IMR-90 (cell line): ENCODE measurements at regions not wholly inside any gene's neighbourhood (a gene's known extent, or its start where the extent isn't known, plus 50 kb on each side); places are given as distances from the start of the nearest gene placed in this dataset.

Source experiments
- ATAC-seq: fragments of 200-7000 bp; cut with Tn5 transposase; 2 replicates; pipeline ENCODE4 v1.9.1; 2020; ENCODE audit warnings: low read depth, mild to moderate bottlenecking, moderate library complexity
- BruUV-seq: library from RNA; stranded (reverse); fragments of 400-500 nt; replicated peaks from 2 replicates; lab custom pipeline; 2021; lab: Mats Ljungman, UMichigan
- CTCF ChIA-PET: fragments of 300-600 bp; formaldehyde crosslinking; extraction: SDS; loops from one replicate; lab custom pipeline; 2021; ENCODE audit warnings: antibody characterized with exemption; lab: Yijun Ruan, JAX
- POLR2A ChIA-PET: fragments of 300-600 bp; sonication (Branson Sonifier 250); formaldehyde crosslinking; loops from one replicate; lab custom pipeline; 2022; ENCODE audit warnings: antibody characterized with exemption; ENCODE audit not compliant: unreplicated experiment; lab: Charles Lee
- DNase-seq: peaks from one replicate; pipeline ENCODE4 v3.0.0; 2013
- H2AFZ ChIP-seq: replicated peaks from 2 replicates; pipeline ENCODE3; 2013; ENCODE audit warnings: low read length, mild to moderate bottlenecking; ENCODE audit not compliant: poor library complexity
- H2AK5ac ChIP-seq: 2 replicates; pipeline ENCODE4 v1.6.1; 2013; ENCODE audit warnings: low read depth, low read length, inconsistent platforms
- H2AK9ac ChIP-seq: replicated peaks from 2 replicates; pipeline ENCODE3; 2013; ENCODE audit warnings: mild to moderate bottlenecking, low read depth, low read length, moderate library complexity; ENCODE audit not compliant: poor library complexity
- H2BK120ac ChIP-seq: 2 replicates; pipeline ENCODE4 v1.6.1; 2013; ENCODE audit warnings: low read depth, low read length, inconsistent platforms
- H2BK15ac ChIP-seq: 3 replicates; pipeline ENCODE4 v1.6.1; 2013; ENCODE audit warnings: low read depth, low read length, inconsistent platforms
- H2BK20ac ChIP-seq: 2 replicates; pipeline ENCODE4 v1.6.1; 2013; ENCODE audit warnings: low read depth, mild to moderate bottlenecking, inconsistent platforms, low read length, moderate library complexity
- H2BK5ac ChIP-seq: 2 replicates; pipeline ENCODE4 v1.6.1; 2013; ENCODE audit warnings: mild to moderate bottlenecking, low read depth, low read length, inconsistent platforms; ENCODE audit not compliant: poor library complexity, severe bottlenecking
- H3K14ac ChIP-seq: replicated peaks from 2 replicates; pipeline ENCODE4 v1.6.1; 2013; ENCODE audit warnings: low read depth, low read length, inconsistent platforms
- H3K18ac ChIP-seq: 2 replicates; pipeline ENCODE4 v1.6.1; 2013; ENCODE audit warnings: low read depth, low read length, control low read depth
- H3K23ac ChIP-seq: 2 replicates; pipeline ENCODE4 v1.6.1; 2013; ENCODE audit warnings: low read depth, low read length, inconsistent platforms
- H3K27ac ChIP-seq: 2 replicates; pipeline ENCODE4 v1.5.1; 2013; ENCODE audit warnings: mild to moderate bottlenecking, control low read depth, low read length; ENCODE audit not compliant: insufficient read depth
- H3K27me3 ChIP-seq: 2 replicates; pipeline ENCODE4 v1.6.1; 2013; ENCODE audit warnings: low read length; ENCODE audit not compliant: control insufficient read depth, insufficient read depth
- H3K36me3 ChIP-seq: 2 replicates; pipeline ENCODE4 v1.6.1; 2013; ENCODE audit warnings: low read length, mixed read lengths; ENCODE audit not compliant: control insufficient read depth, insufficient read depth
- H3K4ac ChIP-seq: 2 replicates; pipeline ENCODE4 v1.6.1; 2013; ENCODE audit warnings: low read depth, low read length, inconsistent platforms
- H3K4me1 ChIP-seq: 2 replicates; pipeline ENCODE4 v1.6.1; 2013; ENCODE audit warnings: low read length, mixed read lengths; ENCODE audit not compliant: control insufficient read depth, insufficient read depth
- H3K4me2 ChIP-seq: 2 replicates; pipeline ENCODE4 v1.6.1; 2013; ENCODE audit warnings: low read depth, mild to moderate bottlenecking, control low read depth, low read length, moderate library complexity
- H3K4me3 ChIP-seq: 2 replicates; pipeline ENCODE4 v1.5.1; 2013; ENCODE audit warnings: low read depth, mild to moderate bottlenecking, control low read depth, low read length, moderate library complexity; ENCODE audit not compliant: insufficient read depth
- H3K56ac ChIP-seq: 2 replicates; pipeline ENCODE4 v1.6.1; 2013; ENCODE audit warnings: low read length, inconsistent platforms; ENCODE audit not compliant: insufficient read depth; ENCODE audit errors: extremely low read depth
- H3K79me1 ChIP-seq, 2 experiments: 2 replicates each; pipeline ENCODE4 v1.6.1; 2013; ENCODE audit warnings: low read length in 2 of 2, inconsistent platforms in 1 of 2, low read depth in 1 of 2
- H3K9ac ChIP-seq: 2 replicates; pipeline ENCODE4 v1.6.1; 2013; ENCODE audit warnings: low read depth, low read length, control low read depth
- H3K9me1 ChIP-seq: 2 replicates; pipeline ENCODE4 v1.6.1; 2013; ENCODE audit warnings: low read length, inconsistent platforms; ENCODE audit not compliant: insufficient read depth
- H3K9me3 ChIP-seq: 2 replicates; pipeline ENCODE4 v1.6.1; 2013; ENCODE audit warnings: low read length; ENCODE audit not compliant: control insufficient read depth, insufficient read depth
- H4K20me1 ChIP-seq: 2 replicates; pipeline ENCODE4 v1.6.1; 2013; ENCODE audit warnings: low read length, inconsistent platforms; ENCODE audit not compliant: insufficient read depth
- H4K5ac ChIP-seq: 2 replicates; pipeline ENCODE4 v1.6.1; 2013; ENCODE audit warnings: mild to moderate bottlenecking, low read depth, low read length, control low read depth
- H4K8ac ChIP-seq, 2 experiments: 2 replicates each; pipeline ENCODE4 v1.6.1; 2013; ENCODE audit warnings: low read depth in 2 of 2, low read length in 2 of 2, control low read depth in 1 of 2, inconsistent platforms in 1 of 2
- H4K91ac ChIP-seq: 2 replicates; pipeline ENCODE4 v1.6.1; 2013; ENCODE audit warnings: low read depth, low read length, inconsistent platforms; ENCODE audit not compliant: insufficient read depth
- BHLHE40 ChIP-seq: fragments of 150-350 bp; IDR thresholded peaks from 2 replicates; pipeline ENCODE4 v1.6.1; 2016; ENCODE audit warnings: mild to moderate bottlenecking, low read depth, low read length
- CEBPB ChIP-seq: IDR thresholded peaks from 2 replicates; pipeline ENCODE4 v1.6.1; 2012; ENCODE audit warnings: low read depth, low read length, improper control_type of control experiment
- CHD1 ChIP-seq: IDR thresholded peaks from 2 replicates; pipeline ENCODE4 v1.6.1; 2012; ENCODE audit warnings: low read depth, low read length, improper control_type of control experiment
- ELK1 ChIP-seq: fragments of 150-350 bp; IDR thresholded peaks from 2 replicates; pipeline ENCODE4 v1.6.1; 2016; ENCODE audit warnings: low read depth, mild to moderate bottlenecking, low read length, moderate library complexity, borderline replicate concordance
- FOS ChIP-seq: fragments of 150-350 bp; IDR thresholded peaks from 2 replicates; pipeline ENCODE4 v1.6.1; 2016; ENCODE audit warnings: low read depth, low read length
- MAFK ChIP-seq: IDR thresholded peaks from 2 replicates; pipeline ENCODE4 v1.6.1; 2012; ENCODE audit warnings: low read depth, low read length, improper control_type of control experiment
- MAZ ChIP-seq: IDR thresholded peaks from 2 replicates; pipeline ENCODE4 v1.6.1; 2012; ENCODE audit warnings: low read depth, mild to moderate bottlenecking, low read length, improper control_type of control experiment, moderate library complexity, borderline replicate concordance
- MXI1 ChIP-seq: IDR thresholded peaks from 2 replicates; pipeline ENCODE4 v1.6.1; 2012; ENCODE audit warnings: low read depth, mild to moderate bottlenecking, low read length, moderate library complexity, borderline replicate concordance
- NFE2L2 ChIP-seq: fragments of 150-350 bp; IDR thresholded peaks from 2 replicates; pipeline ENCODE4 v1.6.1; 2016; ENCODE audit warnings: low read depth, mild to moderate bottlenecking, low read length
- POLR2A ChIP-seq: IDR thresholded peaks from 2 replicates; pipeline ENCODE4 v1.6.1; 2012; ENCODE audit warnings: mild to moderate bottlenecking, low read depth, low read length
- RAD21 ChIP-seq: IDR thresholded peaks from 2 replicates; pipeline ENCODE4 v1.6.1; 2012; ENCODE audit warnings: low read length, improper control_type of control experiment
- RCOR1 ChIP-seq: IDR thresholded peaks from 2 replicates; pipeline ENCODE4 v1.6.1; 2012; ENCODE audit warnings: mild to moderate bottlenecking, low read length, improper control_type of control experiment; ENCODE audit not compliant: insufficient replicate concordance
- RFX5 ChIP-seq: IDR thresholded peaks from 2 replicates; pipeline ENCODE4 v1.8.0; 2012; ENCODE audit warnings: low read depth, mild to moderate bottlenecking, low read length, moderate library complexity
- SMC3 ChIP-seq: fragments of 150-350 bp; IDR thresholded peaks from 2 replicates; pipeline ENCODE4 v1.6.1; 2016; ENCODE audit warnings: low read depth, mild to moderate bottlenecking, antibody characterized with exemption, low read length, moderate library complexity
- WGBS, 2 experiments: methylation state at CpG; one replicate each; pipeline versions ENCODE4 v1.1.5 to v1.1.7; 2013; ENCODE audit warnings: missing lambda C conversion rate in 2 of 2; ENCODE audit not compliant: insufficient read length in 1 of 2; ENCODE audit errors: extremely low coverage in 2 of 2; 5-methylcytosine and 5-hydroxymethylcytosine counted together
- dilution Hi-C: fragments of 300-500 bp; cut with HindIII; formaldehyde crosslinking; loops from one replicate; pipeline ENCODE4 v1.14.3; 2018; ENCODE audit warnings: low sequenced_read_pairs; ENCODE audit not compliant: unreplicated experiment
- in situ Hi-C: fragments of 300-500 bp; cut with MboI; formaldehyde crosslinking; loops from 3 replicates; pipeline ENCODE4 v1.14.3; 2019; ENCODE audit warnings: low sequenced_read_pairs, inconsistent platforms, mixed read lengths
- intact Hi-C: fragments of 100-400 bp; cut with micrococcal nuclease; formaldehyde crosslinking; loops from 2 replicates; pipeline ENCODE4 v1.10.0; 2022
- TF ChIP-seq, protein P1 (sequence below): conservative IDR thresholded peaks from 2 replicates; pipeline ENCODE4 v1.5.1; 2012; ENCODE audit warnings: mild to moderate bottlenecking, low read depth, low read length, improper control_type of control experiment
- TF ChIP-seq, protein P2 (sequence below): fragments of 150-350 bp; IDR thresholded peaks from 2 replicates; pipeline ENCODE4 v1.6.1; 2017; ENCODE audit warnings: mild to moderate bottlenecking, antibody characterized with exemption, low read length, low read depth

DNA sequence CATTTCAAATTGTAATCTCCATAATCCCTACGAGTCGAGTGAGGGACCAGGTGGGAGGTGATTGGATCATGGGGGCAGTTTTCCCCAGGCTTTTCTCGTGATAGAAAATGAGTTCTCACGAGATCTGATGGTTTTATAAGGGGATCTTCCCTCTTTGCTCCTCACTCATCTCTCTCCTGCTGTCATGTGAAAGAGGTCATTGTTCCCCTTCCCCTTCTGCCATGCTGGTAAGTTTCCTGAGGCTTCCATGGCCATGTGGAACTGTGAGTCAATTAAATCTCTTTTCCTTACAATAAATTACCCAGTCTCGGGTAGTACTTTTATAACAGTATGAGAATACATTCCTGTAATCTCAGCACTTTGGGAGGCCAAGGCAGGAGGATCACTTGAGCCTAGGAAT is 76.7 kb upstream of the MARCHF10 start:
- H2AK9ac ChIP-seq, result no peak overlapping the region
- no peak overlapping the region for H3K14ac ChIP-seq
- no peak overlapping the region for H2BK20ac ChIP-seq
- no peak overlapping the region for H4K5ac ChIP-seq
- no peak for TF ChIP-seq RCOR1
- TF ChIP-seq, protein P1, sequence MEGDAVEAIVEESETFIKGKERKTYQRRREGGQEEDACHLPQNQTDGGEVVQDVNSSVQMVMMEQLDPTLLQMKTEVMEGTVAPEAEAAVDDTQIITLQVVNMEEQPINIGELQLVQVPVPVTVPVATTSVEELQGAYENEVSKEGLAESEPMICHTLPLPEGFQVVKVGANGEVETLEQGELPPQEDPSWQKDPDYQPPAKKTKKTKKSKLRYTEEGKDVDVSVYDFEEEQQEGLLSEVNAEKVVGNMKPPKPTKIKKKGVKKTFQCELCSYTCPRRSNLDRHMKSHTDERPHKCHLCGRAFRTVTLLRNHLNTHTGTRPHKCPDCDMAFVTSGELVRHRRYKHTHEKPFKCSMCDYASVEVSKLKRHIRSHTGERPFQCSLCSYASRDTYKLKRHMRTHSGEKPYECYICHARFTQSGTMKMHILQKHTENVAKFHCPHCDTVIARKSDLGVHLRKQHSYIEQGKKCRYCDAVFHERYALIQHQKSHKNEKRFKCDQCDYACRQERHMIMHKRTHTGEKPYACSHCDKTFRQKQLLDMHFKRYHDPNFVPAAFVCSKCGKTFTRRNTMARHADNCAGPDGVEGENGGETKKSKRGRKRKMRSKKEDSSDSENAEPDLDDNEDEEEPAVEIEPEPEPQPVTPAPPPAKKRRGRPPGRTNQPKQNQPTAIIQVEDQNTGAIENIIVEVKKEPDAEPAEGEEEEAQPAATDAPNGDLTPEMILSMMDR, result no peak
- no peak for TF ChIP-seq CHD1
- no peak for TF ChIP-seq RFX5
- TF ChIP-seq RAD21, result no peak
- no peak for TF ChIP-seq MAZ
- TF ChIP-seq POLR2A, result no peak
- TF ChIP-seq, protein P2, sequence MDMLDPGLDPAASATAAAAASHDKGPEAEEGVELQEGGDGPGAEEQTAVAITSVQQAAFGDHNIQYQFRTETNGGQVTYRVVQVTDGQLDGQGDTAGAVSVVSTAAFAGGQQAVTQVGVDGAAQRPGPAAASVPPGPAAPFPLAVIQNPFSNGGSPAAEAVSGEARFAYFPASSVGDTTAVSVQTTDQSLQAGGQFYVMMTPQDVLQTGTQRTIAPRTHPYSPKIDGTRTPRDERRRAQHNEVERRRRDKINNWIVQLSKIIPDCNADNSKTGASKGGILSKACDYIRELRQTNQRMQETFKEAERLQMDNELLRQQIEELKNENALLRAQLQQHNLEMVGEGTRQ, result no peak
- no peak for TF ChIP-seq FOS
- no peak for TF ChIP-seq CEBPB
- TF ChIP-seq MAFK, result no peak
- no peak for TF ChIP-seq ELK1
- no peak for TF ChIP-seq SMC3
- TF ChIP-seq MXI1, result no peak
- TF ChIP-seq NFE2L2, result no peak
- TF ChIP-seq BHLHE40, result no peak
- no peaks in the 10 kb centered on the region for H4K20me1 ChIP-seq
- H4K8ac ChIP-seq, result no peak overlapping the region
- H3K4me1 ChIP-seq, result peaks cover 3% of the 10 kb centered on the region
- ChIA-PET POLR2A (no interaction called here), CTCF (no interaction called here)
- no peak overlapping the region for H2AFZ ChIP-seq
- no peaks in the 10 kb centered on the region for H3K9me1 ChIP-seq
- no peak overlapping the region for H2BK15ac ChIP-seq
- no peak overlapping the region for H2AK5ac ChIP-seq
- no TSS peak for BruUV-seq
- H3K4ac ChIP-seq, result no peak overlapping the region
- H3K56ac ChIP-seq, result no peak overlapping the region
- H3K27me3 ChIP-seq, result no peaks in the 10 kb centered on the region
- no peaks in the 10 kb centered on the region for H3K36me3 ChIP-seq
- ATAC-seq (no peak), DNase-seq (no peak)
- no CpG with 5 or more reads among the region's 5 CpGs for WGBS, 2 experiments
- in situ Hi-C loops (no loop called here), dilution Hi-C loops (no loop called here), intact Hi-C loops (no loop called here)
- H3K4me3 ChIP-seq, result no peak overlapping the region
- H3K23ac ChIP-seq, result no peak overlapping the region
- no peak overlapping the region for H2BK5ac ChIP-seq
- no peak overlapping the region for H3K9ac ChIP-seq
- H4K91ac ChIP-seq, result no peak overlapping the region
- H3K18ac ChIP-seq, result no peak overlapping the region
- no peak overlapping the region for H3K27ac ChIP-seq
- no peak overlapping the region for H3K4me2 ChIP-seq
- no peaks in the 10 kb centered on the region for H3K9me3 ChIP-seq
- H3K79me1 ChIP-seq, result no peaks in the 10 kb centered on the region
- H2BK120ac ChIP-seq, result no peak overlapping the region
